Subcutaneous abdominal adipose tissue (tissue), 5 donors: ENCODE measurements at regions not wholly inside any gene's neighbourhood (a gene's known extent, or its start where the extent isn't known, plus 50 kb on each side); places are given as distances from the start of the nearest gene placed in this dataset.

ENCODE experiments used
- H3K27ac ChIP-seq: one replicate; pipeline ENCODE4 v1.7.0; 2013; ENCODE audit warnings: low read depth, mild to moderate bottlenecking, inconsistent platforms, low read length, moderate library complexity
- H3K27me3 ChIP-seq, 5 donors: one replicate each; pipeline ENCODE4 v1.7.0; 2013; ENCODE audit warnings: low read length in 5 of 5, inconsistent platforms in 1 of 5; ENCODE audit not compliant: control insufficient read depth in 5 of 5, insufficient read depth in 4 of 5
- H3K36me3 ChIP-seq, 5 donors: one replicate each; pipeline ENCODE4 v1.7.0; 2013; ENCODE audit warnings: low read length in 5 of 5; ENCODE audit not compliant: control insufficient read depth in 5 of 5, insufficient read depth in 5 of 5
- H3K4me1 ChIP-seq, 5 donors: one replicate each; pipeline ENCODE4 v1.7.0; 2013; ENCODE audit warnings: low read length in 5 of 5, mild to moderate bottlenecking in 3 of 5, moderate library complexity in 1 of 5; ENCODE audit not compliant: control insufficient read depth in 5 of 5, insufficient read depth in 5 of 5
- H3K4me3 ChIP-seq, 5 donors: one replicate each; pipeline ENCODE4 v1.7.0; 2013; ENCODE audit warnings: low read length in 5 of 5, low read depth in 1 of 5
- H3K9ac ChIP-seq, 5 donors: one replicate each; pipeline ENCODE4 v1.7.0; 2013; ENCODE audit warnings: low read length in 5 of 5, mild to moderate bottlenecking in 4 of 5, moderate library complexity in 3 of 5
- H3K9me3 ChIP-seq, 5 donors: one replicate each; pipeline ENCODE4 v1.7.0; 2013; ENCODE audit warnings: low read length in 5 of 5; ENCODE audit not compliant: control insufficient read depth in 5 of 5
- donor health status: healthy.
- donor health status: healthy.
- donor health status: healthy.
- donor health status: healthy.
- donor health status: healthy.

- H3K27me3 ChIP-seq = no peaks in the 10 kb centered on the region
- no peaks in the 10 kb centered on the region for H3K36me3 ChIP-seq
Measured at GRCh38 chr1:78787544-78787943, 137.9 kb downstream of the IFI44 start.

GRCh38 chr1:78790174-78790573, 140.5 kb downstream of the IFI44 start:
- H3K27ac ChIP-seq = no peak overlapping the region
- no peak overlapping the region for H3K9ac ChIP-seq
- no peaks in the 10 kb centered on the region for H3K27me3 ChIP-seq
- H3K4me1 ChIP-seq = no peaks in the 10 kb centered on the region
- H3K9me3 ChIP-seq = no peaks in the 10 kb centered on the region
- no peak overlapping the region for H3K4me3 ChIP-seq
- H3K36me3 ChIP-seq = no peaks in the 10 kb centered on the region

More at GRCh38 chr1:78787544-78787943, 137.9 kb downstream of the IFI44 start:
- H3K9me3 ChIP-seq = no peaks in the 10 kb centered on the region
- H3K9ac ChIP-seq = no peak overlapping the region
- no peak overlapping the region for H3K27ac ChIP-seq
- no peak overlapping the region for H3K4me3 ChIP-seq
- H3K4me1 ChIP-seq = no peaks in the 10 kb centered on the region

GRCh38 chr1:78792756-78793155, 143.1 kb downstream of the IFI44 start:
- H3K9ac ChIP-seq = no peak overlapping the region
- H3K27ac ChIP-seq = no peak overlapping the region
- no peaks in the 10 kb centered on the region for H3K9me3 ChIP-seq
- no peaks in the 10 kb centered on the region for H3K36me3 ChIP-seq
- no peak overlapping the region for H3K4me3 ChIP-seq
- H3K27me3 ChIP-seq = no peaks in the 10 kb centered on the region
- H3K4me1 ChIP-seq = no peaks in the 10 kb centered on the region

DNA sequence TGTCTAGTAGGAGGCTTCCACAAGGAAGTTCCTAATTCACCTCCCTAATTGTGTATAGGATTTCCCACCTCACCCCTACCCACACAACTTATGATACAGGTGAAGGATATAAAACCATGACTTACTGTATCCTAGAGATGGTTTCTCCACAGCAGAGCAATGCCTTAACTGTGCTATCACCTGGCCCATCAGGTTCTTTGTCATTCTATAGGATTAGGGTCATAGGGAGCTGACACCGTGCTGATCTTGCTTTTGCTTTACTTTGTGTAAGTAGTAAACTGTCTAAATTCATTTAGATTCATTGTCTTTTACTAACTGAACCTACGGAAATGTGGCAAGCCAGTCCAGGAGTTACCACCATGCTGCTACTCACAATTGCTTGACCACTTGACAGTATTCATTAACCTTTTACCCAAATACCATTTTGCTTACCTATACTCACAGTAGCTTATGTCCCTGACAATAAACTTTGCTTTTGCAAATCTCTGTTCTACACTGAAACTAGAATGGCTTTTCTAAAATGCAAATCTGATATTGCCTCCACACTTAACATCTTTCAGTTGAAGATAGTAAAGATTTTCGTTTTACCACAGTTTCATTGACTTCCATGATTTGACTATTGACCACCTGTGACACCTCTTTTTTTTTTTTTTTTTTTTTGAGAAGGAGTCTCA, 147.6 kb downstream of the IFI44 start:
- Histone ChIP-seq H3K4me3 (no peak overlapping the region), H3K27me3 (no peaks in the 10 kb centered on the region), H3K9me3 (no peaks in the 10 kb centered on the region), H3K4me1 (no peaks in the 10 kb centered on the region), H3K27ac (no peak overlapping the region), H3K9ac (no peak overlapping the region), H3K36me3 (no peaks in the 10 kb centered on the region)

GRCh38 chr1:78799926-78800325, 150.3 kb downstream of the IFI44 start:
- H3K27ac ChIP-seq = no peak overlapping the region
- no peak overlapping the region for H3K9ac ChIP-seq
- H3K9me3 ChIP-seq = no peaks in the 10 kb centered on the region
- no peaks in the 10 kb centered on the region for H3K27me3 ChIP-seq
- H3K36me3 ChIP-seq = no peaks in the 10 kb centered on the region
- no peak overlapping the region for H3K4me3 ChIP-seq
- no peaks in the 10 kb centered on the region for H3K4me1 ChIP-seq

- Histone ChIP-seq H3K4me1 (no peaks in the 10 kb centered on the region), H3K4me3 (no peak overlapping the region), H3K9ac (no peak overlapping the region), H3K27me3 (no peaks in the 10 kb centered on the region), H3K9me3 (no peaks in the 10 kb centered on the region), H3K36me3 (no peaks in the 10 kb centered on the region), H3K27ac (no peak overlapping the region)
Measured at GRCh38 chr1:78814176-78814575, 164.5 kb downstream of the IFI44 start.

- H3K27ac ChIP-seq = no peak overlapping the region
- no peak overlapping the region for H3K9ac ChIP-seq
- H3K4me1 ChIP-seq = no peaks in the 10 kb centered on the region
- no peaks in the 10 kb centered on the region for H3K27me3 ChIP-seq
- no peaks in the 10 kb centered on the region for H3K36me3 ChIP-seq
- no peak overlapping the region for H3K4me3 ChIP-seq
- H3K9me3 ChIP-seq = no peaks in the 10 kb centered on the region
Measured at GRCh38 chr1:78825561-78825960, 175.9 kb downstream of the IFI44 start.

DNA sequence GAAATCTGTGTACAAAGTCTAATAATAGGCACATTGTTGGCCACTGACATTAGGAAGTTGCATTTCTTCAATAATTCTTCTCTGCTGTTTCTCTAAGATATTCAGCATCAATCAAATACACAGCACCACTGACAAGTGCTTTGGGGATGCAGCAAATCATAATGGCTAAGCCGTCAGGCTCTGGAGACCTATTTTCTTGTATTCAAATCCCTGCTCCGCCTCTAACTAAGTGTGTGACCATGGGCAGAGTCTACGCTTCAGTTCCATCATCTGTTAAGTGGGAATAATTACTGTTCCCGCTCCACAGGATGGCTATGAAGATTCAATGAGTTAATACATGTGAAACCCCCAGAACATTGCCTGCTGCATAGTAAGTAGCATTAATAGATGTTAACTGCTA, 176.9 kb downstream of the ADGRL4 start:
- no peaks in the 10 kb centered on the region for H3K36me3 ChIP-seq
- H3K27ac ChIP-seq = no peak overlapping the region
- no peaks in the 10 kb centered on the region for H3K9me3 ChIP-seq

GRCh38 chr1:78830321-78830720, 176.2 kb downstream of the ADGRL4 start:
- Histone ChIP-seq H3K27ac (no peak overlapping the region), H3K27me3 (no peaks in the 10 kb centered on the region), H3K4me3 (no peak overlapping the region), H3K4me1 (no peaks in the 10 kb centered on the region), H3K9me3 (no peaks in the 10 kb centered on the region), H3K36me3 (no peaks in the 10 kb centered on the region), H3K9ac (no peak overlapping the region)

More for the DNA sequence above, 176.9 kb downstream of the ADGRL4 start:
- Histone ChIP-seq H3K4me3 (no peak overlapping the region), H3K27me3 (no peaks in the 10 kb centered on the region), H3K4me1 (no peaks in the 10 kb centered on the region), H3K9ac (no peak overlapping the region)

GRCh38 chr1:78831731-78832360, 174.7 kb downstream of the ADGRL4 start:
- no peak overlapping the region for H3K9ac ChIP-seq
- no peaks in the 10 kb centered on the region for H3K36me3 ChIP-seq
- no peaks in the 10 kb centered on the region for H3K9me3 ChIP-seq
- no peak overlapping the region for H3K4me3 ChIP-seq
- no peaks in the 10 kb centered on the region for H3K4me1 ChIP-seq
- no peaks in the 10 kb centered on the region for H3K27me3 ChIP-seq
- H3K27ac ChIP-seq = no peak overlapping the region
